ENCODE measurements at regions not wholly inside any gene's neighbourhood (a gene's known extent, or its start where the extent isn't known, plus 50 kb on each side); places are given as distances from the start of the nearest gene placed in this dataset.

- ChIA-PET POLR2A (interaction anchor here (0.6 kb wide), 1 partner anchor 170 kb away, joined by 3 read pairs; no protein-coding TSS in a partner anchor), CTCF (interaction anchor here (0.6 to 0.8 kb wide), 2 partner anchors 110 to 242 kb away, joined by 3 read pairs; no protein-coding TSS in a partner anchor)
Observed at GRCh38 chr12:69059465-69060457, 126.8 kb upstream of the CPM start.

- ChIA-PET CTCF (interaction anchor here (1.3 kb wide), 1 partner anchor 8 kb away, joined by 3 read pairs; no protein-coding TSS in a partner anchor), POLR2A (no interaction called here)
Observed at GRCh38 chr12:69061574-69061973, 128.6 kb upstream of the CPM start.

GRCh38 chr12:69062621-69063237 is 129.8 kb upstream of the CPM start:
- ChIA-PET CTCF (no interaction called here), POLR2A (no interaction called here)

- ChIA-PET POLR2A (no interaction called here), CTCF (interaction anchor here (1.2 kb wide), 1 partner anchor 9 kb away, joined by 3 read pairs; no protein-coding TSS in a partner anchor)
Observed at GRCh38 chr12:69064734-69065443, 131.9 kb upstream of the CPM start.

- ChIA-PET CTCF (no interaction called here), POLR2A (no interaction called here)
Observed at GRCh38 chr12:69065775-69066174, 132.8 kb upstream of the CPM start.

GRCh38 chr12:69066492-69067373 is 133.8 kb upstream of the CPM start:
- POLR2A ChIA-PET: no interaction called here
- CTCF ChIA-PET: interaction anchor here (0.6 kb wide), 1 partner anchor 226 kb away, joined by 3 read pairs; no protein-coding TSS in a partner anchor

GRCh38 chr12:69067713-69068112 is 134.7 kb upstream of the CPM start:
- ChIA-PET CTCF (no interaction called here), POLR2A (no interaction called here)

GRCh38 chr12:69068448-69068847 is 135.5 kb upstream of the CPM start:
- POLR2A ChIA-PET: no interaction called here

GRCh38 chr12:69069479-69069878 is 136.5 kb upstream of the CPM start:
- CTCF ChIA-PET: interaction anchor here (1.4 to 1.7 kb wide), 2 partner anchors 12 to 239 kb away, joined by 4 to 6 read pairs; no protein-coding TSS in a partner anchor
- POLR2A ChIA-PET: no interaction called here

More at GRCh38 chr12:69068448-69068847, 135.5 kb upstream of the CPM start:
- CTCF ChIA-PET: interaction anchor here (1.4 kb wide), 1 partner anchor 238 kb away, joined by 4 read pairs; no protein-coding TSS in a partner anchor

GRCh38 chr12:69070319-69071090 is 137.5 kb upstream of the CPM start:
- ChIA-PET POLR2A (no interaction called here), CTCF (interaction anchor here (0.7 to 1.7 kb wide), 4 partner anchors 9 to 240 kb away, joined by 3 to 6 read pairs (median 3); no protein-coding TSS in a partner anchor)

GRCh38 chr12:69071091-69071370 is 138.1 kb upstream of the CPM start:
- POLR2A ChIA-PET: no interaction called here
- CTCF ChIA-PET: no interaction called here

- ChIA-PET POLR2A (no interaction called here), CTCF (no interaction called here)
Observed at GRCh38 chr12:69073035-69073434, 140.1 kb upstream of the CPM start.

GRCh38 chr12:69074556-69075349 is 141.8 kb upstream of the CPM start:
- CTCF ChIA-PET: interaction anchor here (0.8 kb wide), 1 partner anchor 10 kb away, joined by 3 read pairs; no protein-coding TSS in a partner anchor
- POLR2A ChIA-PET: no interaction called here

- ChIA-PET POLR2A (no interaction called here), CTCF (no interaction called here)
Observed at GRCh38 chr12:69083689-69084088, 150.7 kb upstream of the CPM start.

- ChIA-PET CTCF (no interaction called here), POLR2A (no interaction called here)
Observed at GRCh38 chr12:69084816-69085378, 151.9 kb upstream of the CPM start.

GRCh38 chr12:69085852-69086251 is 152.9 kb upstream of the CPM start:
- CTCF ChIA-PET: no interaction called here
- POLR2A ChIA-PET: no interaction called here

- ChIA-PET CTCF (no interaction called here), POLR2A (no interaction called here)
Observed at GRCh38 chr12:69087986-69088385, 151.4 kb upstream of the CPSF6 start.

Data from activated CD8-positive, alpha-beta memory T cell treated with anti-CD3 and anti-CD28 coated beads for 36 hours (primary cell).